ENCODE measurements at regions not wholly inside any gene's neighbourhood (a gene's known extent, or its start where the extent isn't known, plus 50 kb on each side); places are given as distances from the start of the nearest gene placed in this dataset.

- Histone ChIP-seq H3K4me1 (ENCODE audit: control insufficient read depth, insufficient read depth, low read length) (no peaks in the 10 kb centered on the region), H3K27ac (ENCODE audit: low read length) (no peak overlapping the region), H3K36me3 (ENCODE audit: control insufficient read depth in 2 of 2, insufficient read depth in 2 of 2, low read length in 2 of 2) (no peaks in the 10 kb centered on the region), H3K27me3 (ENCODE audit: control insufficient read depth in 1 of 2, insufficient read depth in 2 of 2, low read length in 2 of 2) (no peaks in the 10 kb centered on the region), H3K9ac (ENCODE audit: low read length in 2 of 2) (no peak overlapping the region), H3K4me3 (ENCODE audit: low read length in 2 of 2) (no peak overlapping the region), H3K9me3 (ENCODE audit: control insufficient read depth in 2 of 2, low read length in 2 of 2) (no peaks in the 10 kb centered on the region)
Measured at GRCh38 chr5:5979377-5979760, 399.0 kb downstream of the MED10 start.

- H3K9ac ChIP-seq (ENCODE audit: low read length in 2 of 2), result no peak overlapping the region
- no peak overlapping the region for H3K4me3 ChIP-seq (ENCODE audit: low read length in 2 of 2)
- H3K4me1 ChIP-seq (ENCODE audit: control insufficient read depth, insufficient read depth, low read length), result no peaks in the 10 kb centered on the region
- no peak overlapping the region for H3K27ac ChIP-seq (ENCODE audit: low read length)
- no peaks in the 10 kb centered on the region for H3K9me3 ChIP-seq (ENCODE audit: control insufficient read depth in 2 of 2, low read length in 2 of 2)
- H3K27me3 ChIP-seq (ENCODE audit: control insufficient read depth in 1 of 2, insufficient read depth in 2 of 2, low read length in 2 of 2), result no peaks in the 10 kb centered on the region
- no peaks in the 10 kb centered on the region for H3K36me3 ChIP-seq (ENCODE audit: control insufficient read depth in 2 of 2, insufficient read depth in 2 of 2, low read length in 2 of 2)
Measured at GRCh38 chr5:5978501-5979376, 399.6 kb downstream of the MED10 start.

- Histone ChIP-seq H3K9me3 (ENCODE audit: control insufficient read depth in 2 of 2, low read length in 2 of 2) (no peaks in the 10 kb centered on the region), H3K9ac (ENCODE audit: low read length in 2 of 2) (no peak overlapping the region), H3K36me3 (ENCODE audit: control insufficient read depth in 2 of 2, insufficient read depth in 2 of 2, low read length in 2 of 2) (no peaks in the 10 kb centered on the region), H3K27me3 (ENCODE audit: control insufficient read depth in 1 of 2, insufficient read depth in 2 of 2, low read length in 2 of 2) (peaks cover 0 to 2% of the 10 kb centered on the region in 2 donors), H3K4me3 (ENCODE audit: low read length in 2 of 2) (no peak overlapping the region), H3K4me1 (ENCODE audit: control insufficient read depth, insufficient read depth, low read length) (no peaks in the 10 kb centered on the region), H3K27ac (ENCODE audit: low read length) (no peak overlapping the region)
Measured at GRCh38 chr5:5971203-5971602, 407.1 kb downstream of the MED10 start.

- no peak overlapping the region for H3K4me3 ChIP-seq (ENCODE audit: low read length in 2 of 2)
- peaks cover 0 to 4% of the 10 kb centered on the region in 2 donors for H3K9me3 ChIP-seq (ENCODE audit: control insufficient read depth in 2 of 2, low read length in 2 of 2)
- no peaks in the 10 kb centered on the region for H3K36me3 ChIP-seq (ENCODE audit: control insufficient read depth in 2 of 2, insufficient read depth in 2 of 2, low read length in 2 of 2)
- no peaks in the 10 kb centered on the region for H3K4me1 ChIP-seq (ENCODE audit: control insufficient read depth, insufficient read depth, low read length)
- H3K27me3 ChIP-seq (ENCODE audit: control insufficient read depth in 1 of 2, insufficient read depth in 2 of 2, low read length in 2 of 2), result peaks cover 0 to 2% of the 10 kb centered on the region in 2 donors
- H3K27ac ChIP-seq (ENCODE audit: low read length), result no peak overlapping the region
- no peak overlapping the region for H3K9ac ChIP-seq (ENCODE audit: low read length in 2 of 2)
Measured at GRCh38 chr5:5969942-5970483, 408.3 kb downstream of the MED10 start.

DNA sequence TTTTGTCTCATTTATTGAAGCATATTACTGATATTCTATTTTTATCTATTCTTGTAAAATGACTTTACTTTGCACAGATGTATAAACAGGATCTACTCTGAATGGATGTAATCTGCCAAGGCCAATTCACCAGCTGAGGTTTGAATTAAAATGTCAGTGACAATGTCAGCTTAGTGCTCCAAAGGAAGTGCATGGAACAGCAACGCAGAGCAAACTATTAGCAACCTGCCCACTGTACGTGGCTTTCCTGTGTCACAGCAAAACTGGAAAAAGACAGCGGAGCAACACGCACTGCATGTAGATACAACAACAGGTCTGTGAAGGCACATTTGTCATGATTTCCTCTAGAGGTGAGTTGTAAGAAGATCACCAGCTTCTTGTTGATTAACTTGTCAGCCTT, 409.4 kb downstream of the MED10 start:
- peaks cover 0 to 2% of the 10 kb centered on the region in 2 donors for H3K27me3 ChIP-seq (ENCODE audit: control insufficient read depth in 1 of 2, insufficient read depth in 2 of 2, low read length in 2 of 2)

GRCh38 chr5:5967944-5968343, 410.4 kb downstream of the MED10 start:
- no peak overlapping the region for H3K9ac ChIP-seq (ENCODE audit: low read length in 2 of 2)
- H3K27me3 ChIP-seq (ENCODE audit: control insufficient read depth in 1 of 2, insufficient read depth in 2 of 2, low read length in 2 of 2), result peaks cover 0 to 2% of the 10 kb centered on the region in 2 donors
- H3K27ac ChIP-seq (ENCODE audit: low read length), result no peak overlapping the region
- H3K4me3 ChIP-seq (ENCODE audit: low read length in 2 of 2), result no peak overlapping the region
- no peaks in the 10 kb centered on the region for H3K4me1 ChIP-seq (ENCODE audit: control insufficient read depth, insufficient read depth, low read length)
- H3K36me3 ChIP-seq (ENCODE audit: control insufficient read depth in 2 of 2, insufficient read depth in 2 of 2, low read length in 2 of 2), result no peaks in the 10 kb centered on the region
- H3K9me3 ChIP-seq (ENCODE audit: control insufficient read depth in 2 of 2, low read length in 2 of 2), result peaks cover 0 to 8% of the 10 kb centered on the region in 2 donors

More for the DNA sequence above, 409.4 kb downstream of the MED10 start:
- Histone ChIP-seq H3K4me3 (ENCODE audit: low read length in 2 of 2) (no peak overlapping the region), H3K9me3 (ENCODE audit: control insufficient read depth in 2 of 2, low read length in 2 of 2) (peaks cover 0 to 8% of the 10 kb centered on the region in 2 donors), H3K27ac (ENCODE audit: low read length) (no peak overlapping the region), H3K36me3 (ENCODE audit: control insufficient read depth in 2 of 2, insufficient read depth in 2 of 2, low read length in 2 of 2) (no peaks in the 10 kb centered on the region), H3K4me1 (ENCODE audit: control insufficient read depth, insufficient read depth, low read length) (no peaks in the 10 kb centered on the region), H3K9ac (ENCODE audit: low read length in 2 of 2) (no peak overlapping the region)

DNA sequence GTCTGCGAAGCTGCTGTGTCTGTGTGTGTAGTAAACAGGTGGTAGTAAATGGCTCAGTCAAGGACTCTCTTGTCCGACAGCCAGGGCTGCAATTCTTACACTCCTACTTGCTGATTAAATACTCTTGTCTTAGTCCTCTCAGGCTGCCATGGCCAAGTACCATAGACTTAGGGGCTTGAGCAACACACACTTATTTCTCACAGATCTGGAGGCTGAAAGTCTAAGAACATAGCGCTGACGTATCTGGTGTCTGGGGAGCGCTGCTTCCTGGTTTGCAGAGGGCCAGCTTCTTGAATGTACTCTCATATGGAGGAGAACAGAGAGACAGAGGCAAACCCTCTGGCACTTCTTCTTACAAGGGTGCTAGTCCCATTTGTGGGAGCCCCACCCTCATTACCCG, 411.0 kb downstream of the MED10 start:
- no peak overlapping the region for H3K4me3 ChIP-seq (ENCODE audit: low read length in 2 of 2)
- H3K9ac ChIP-seq (ENCODE audit: low read length in 2 of 2), result no peak overlapping the region
- no peaks in the 10 kb centered on the region for H3K36me3 ChIP-seq (ENCODE audit: control insufficient read depth in 2 of 2, insufficient read depth in 2 of 2, low read length in 2 of 2)
- peaks cover 0 to 8% of the 10 kb centered on the region in 2 donors for H3K9me3 ChIP-seq (ENCODE audit: control insufficient read depth in 2 of 2, low read length in 2 of 2)
- H3K4me1 ChIP-seq (ENCODE audit: control insufficient read depth, insufficient read depth, low read length), result no peaks in the 10 kb centered on the region
- H3K27me3 ChIP-seq (ENCODE audit: control insufficient read depth in 1 of 2, insufficient read depth in 2 of 2, low read length in 2 of 2), result no peaks in the 10 kb centered on the region
- H3K27ac ChIP-seq (ENCODE audit: low read length), result no peak overlapping the region

DNA sequence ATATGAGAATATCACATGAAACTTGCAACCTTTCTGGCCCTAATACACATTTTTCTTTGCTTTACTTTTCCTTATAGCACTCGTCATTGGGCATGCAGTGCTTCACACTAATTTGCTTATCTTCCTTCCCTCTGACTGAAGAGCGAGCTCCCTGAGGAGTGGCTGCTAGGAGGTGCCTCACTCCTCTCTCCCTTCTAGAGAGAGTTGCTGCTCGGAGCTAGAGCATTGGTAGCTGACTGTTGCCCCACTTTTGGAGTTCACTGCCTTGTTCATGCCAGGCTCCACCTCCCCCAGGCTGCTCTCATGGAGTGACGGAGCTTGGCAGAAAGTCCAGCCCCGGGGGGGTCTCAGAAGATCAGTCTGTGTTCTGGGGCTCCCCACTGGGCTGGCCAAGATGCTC, 413.2 kb downstream of the MED10 start:
- Histone ChIP-seq H3K27me3 (ENCODE audit: control insufficient read depth in 1 of 2, insufficient read depth in 2 of 2, low read length in 2 of 2) (no peaks in the 10 kb centered on the region), H3K4me1 (ENCODE audit: control insufficient read depth, insufficient read depth, low read length) (no peaks in the 10 kb centered on the region), H3K4me3 (ENCODE audit: low read length in 2 of 2) (no peak overlapping the region), H3K36me3 (ENCODE audit: control insufficient read depth in 2 of 2, insufficient read depth in 2 of 2, low read length in 2 of 2) (no peaks in the 10 kb centered on the region), H3K27ac (ENCODE audit: low read length) (no peak overlapping the region), H3K9ac (ENCODE audit: low read length in 2 of 2) (no peak overlapping the region), H3K9me3 (ENCODE audit: control insufficient read depth in 2 of 2, low read length in 2 of 2) (peaks cover 0 to 8% of the 10 kb centered on the region in 2 donors)

GRCh38 chr5:5964347-5964746, 414.0 kb downstream of the MED10 start:
- H3K4me1 ChIP-seq (ENCODE audit: control insufficient read depth, insufficient read depth, low read length), result no peaks in the 10 kb centered on the region
- H3K27ac ChIP-seq (ENCODE audit: low read length), result no peak overlapping the region
- H3K36me3 ChIP-seq (ENCODE audit: control insufficient read depth in 2 of 2, insufficient read depth in 2 of 2, low read length in 2 of 2), result no peaks in the 10 kb centered on the region
- no peaks in the 10 kb centered on the region for H3K27me3 ChIP-seq (ENCODE audit: control insufficient read depth in 1 of 2, insufficient read depth in 2 of 2, low read length in 2 of 2)
- peaks cover 0 to 8% of the 10 kb centered on the region in 2 donors for H3K9me3 ChIP-seq (ENCODE audit: control insufficient read depth in 2 of 2, low read length in 2 of 2)
- H3K9ac ChIP-seq (ENCODE audit: low read length in 2 of 2), result no peak overlapping the region
- no peak overlapping the region for H3K4me3 ChIP-seq (ENCODE audit: low read length in 2 of 2)

DNA sequence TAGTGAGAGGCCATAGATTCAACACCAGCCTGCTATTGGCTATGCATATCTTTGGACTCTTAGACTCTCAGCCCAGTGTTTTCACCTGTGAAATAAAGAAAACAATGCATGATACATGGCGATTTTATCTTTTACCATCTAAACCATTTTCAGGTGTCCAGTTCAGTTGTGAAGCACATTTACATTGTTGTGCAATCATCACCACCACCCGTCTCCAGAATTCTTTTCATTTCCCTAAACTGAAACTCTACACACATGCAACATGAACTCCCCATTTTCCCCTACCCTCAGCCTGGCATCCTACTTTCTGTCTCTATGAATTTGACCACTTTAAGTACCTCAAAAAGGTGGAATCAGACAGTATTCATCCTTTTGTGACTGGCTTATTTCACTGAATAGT, 420.6 kb downstream of the MED10 start:
- H3K4me3 ChIP-seq (ENCODE audit: low read length in 2 of 2), result no peak overlapping the region
- H3K9ac ChIP-seq (ENCODE audit: low read length in 2 of 2), result no peak overlapping the region

GRCh38 chr5:5954275-5954598, 424.1 kb downstream of the MED10 start:
- Histone ChIP-seq H3K4me3 (ENCODE audit: low read length in 2 of 2) (no peak overlapping the region), H3K9ac (ENCODE audit: low read length in 2 of 2) (no peak overlapping the region), H3K27ac (ENCODE audit: low read length) (no peak overlapping the region), H3K9me3 (ENCODE audit: control insufficient read depth in 2 of 2, low read length in 2 of 2) (no peaks in the 10 kb centered on the region), H3K27me3 (ENCODE audit: control insufficient read depth in 1 of 2, insufficient read depth in 2 of 2, low read length in 2 of 2) (peaks cover 3 to 8% of the 10 kb centered on the region in 2 donors), H3K4me1 (ENCODE audit: control insufficient read depth, insufficient read depth, low read length) (no peaks in the 10 kb centered on the region), H3K36me3 (ENCODE audit: control insufficient read depth in 2 of 2, insufficient read depth in 2 of 2, low read length in 2 of 2) (no peaks in the 10 kb centered on the region)

More for the DNA sequence above, 420.6 kb downstream of the MED10 start:
- Histone ChIP-seq H3K4me1 (ENCODE audit: control insufficient read depth, insufficient read depth, low read length) (no peaks in the 10 kb centered on the region), H3K27ac (ENCODE audit: low read length) (no peak overlapping the region), H3K27me3 (ENCODE audit: control insufficient read depth in 1 of 2, insufficient read depth in 2 of 2, low read length in 2 of 2) (peaks cover 3 to 6% of the 10 kb centered on the region in 2 donors), H3K36me3 (ENCODE audit: control insufficient read depth in 2 of 2, insufficient read depth in 2 of 2, low read length in 2 of 2) (no peaks in the 10 kb centered on the region), H3K9me3 (ENCODE audit: control insufficient read depth in 2 of 2, low read length in 2 of 2) (no peaks in the 10 kb centered on the region)

All from stomach smooth muscle (tissue), 2 donors.